Activated CD4-positive, CD25-positive, alpha-beta regulatory T cell treated with anti-CD3 and anti-CD28 coated beads, Interleukin-2, amount 50 U/mL, for 72 hours (primary cell): ENCODE measurements at regions not wholly inside any gene's neighbourhood (a gene's known extent, or its start where the extent isn't known, plus 50 kb on each side); places are given as distances from the start of the nearest gene placed in this dataset.

Experiments
- DNase-seq: peaks from one replicate; pipeline ENCODE4 v3.0.0; 2021

- DNase-seq = no peak
Observed at GRCh38 chr19:32012886-32013631, 332.4 kb upstream of the ZNF507 start.

- no peak for DNase-seq
Observed at GRCh38 chr19:32017176-32017953, 328.0 kb upstream of the ZNF507 start.

- DNase-seq = no peak
Observed at GRCh38 chr19:32018014-32018413, 327.4 kb upstream of the ZNF507 start.

- no peak for DNase-seq
Observed at GRCh38 chr19:32020538-32020937, 324.9 kb upstream of the ZNF507 start.

GRCh38 chr19:32022044-32022640, 323.3 kb upstream of the ZNF507 start:
- DNase-seq = no peak

GRCh38 chr19:32022731-32023563, 322.5 kb upstream of the ZNF507 start:
- no peak for DNase-seq

- no peak for DNase-seq
Observed at GRCh38 chr19:32023564-32023832, 321.9 kb upstream of the ZNF507 start.

- no peak for DNase-seq
Observed at GRCh38 chr19:32029235-32029634, 316.2 kb upstream of the ZNF507 start.

- no peak for DNase-seq
Observed at GRCh38 chr19:32032561-32032960, 312.8 kb upstream of the ZNF507 start.

- DNase-seq = no peak
Observed at GRCh38 chr19:32035626-32036025, 309.8 kb upstream of the ZNF507 start.

GRCh38 chr19:32038021-32038920, 307.1 kb upstream of the ZNF507 start:
- DNase-seq = no peak

GRCh38 chr19:32038961-32039360, 306.4 kb upstream of the ZNF507 start:
- DNase-seq = no peak

GRCh38 chr19:32039440-32039839, 306.0 kb upstream of the ZNF507 start:
- DNase-seq = no peak

- DNase-seq = no peak
Observed at GRCh38 chr19:32040236-32040635, 305.2 kb upstream of the ZNF507 start.

- no peak for DNase-seq
Observed at GRCh38 chr19:32041681-32042292, 303.6 kb upstream of the ZNF507 start.

- no peak for DNase-seq
Observed at GRCh38 chr19:32047788-32048187, 297.6 kb upstream of the ZNF507 start.

- no peak for DNase-seq
Observed at GRCh38 chr19:32053376-32053775, 292.0 kb upstream of the ZNF507 start.

- no peak for DNase-seq
Observed at GRCh38 chr19:32053861-32054260, 291.5 kb upstream of the ZNF507 start.

GRCh38 chr19:32058131-32058530, 287.3 kb upstream of the ZNF507 start:
- no peak for DNase-seq

GRCh38 chr19:32061315-32061714, 284.1 kb upstream of the ZNF507 start:
- no peak for DNase-seq

- no peak for DNase-seq
Observed at GRCh38 chr19:32063601-32064000, 281.8 kb upstream of the ZNF507 start.

- DNase-seq = no peak
Observed at GRCh38 chr19:32066056-32066455, 279.4 kb upstream of the ZNF507 start.
